ENCODE measurements at regions not wholly inside any gene's neighbourhood (a gene's known extent, or its start where the extent isn't known, plus 50 kb on each side); places are given as distances from the start of the nearest gene placed in this dataset.

GRCh38 chr12:58302487-58303011, 361.2 kb downstream of the ATP23 start:
- no peak for TF ChIP-seq POLR2A (IDR thresholded peaks at IDR 0.05; ENCODE audit: low read length)
- TF ChIP-seq GATA1 (IDR thresholded peaks at IDR 0.05; ENCODE audit: low read depth, low read length), result no peak

Data from erythroblast (primary cell).